CD14-positive monocyte (primary cell): ENCODE measurements at regions not wholly inside any gene's neighbourhood (a gene's known extent, or its start where the extent isn't known, plus 50 kb on each side); places are given as distances from the start of the nearest gene placed in this dataset.

Experiments used
- DNase-seq, 3 donors: peaks; one replicate each; pipeline ENCODE4 v3.0.0-alpha.2; 2011 to 2022
- H2AFZ ChIP-seq: 2 replicates; pipeline ENCODE4 v1.6.0; 2012; ENCODE audit warnings: mild to moderate bottlenecking, low read depth, low read length, inconsistent platforms; ENCODE audit not compliant: insufficient read depth, poor library complexity, severe bottlenecking
- H3K27ac ChIP-seq, 2 donors: 1 replicate in 1 of 2; 2 replicates in 1 of 2; pipeline ENCODE4 v1.5.1; 2012 to 2013; ENCODE audit warnings: low read length in 2 of 2, control low read depth in 1 of 2, inconsistent platforms in 1 of 2, low read depth in 1 of 2, mild to moderate bottlenecking in 1 of 2
- H3K27me3 ChIP-seq, 2 donors: one replicate each; pipeline versions ENCODE4 v1.6.0 to v1.6.1; 2011 to 2013; ENCODE audit warnings: low read length in 2 of 2; ENCODE audit not compliant: control insufficient read depth in 2 of 2, insufficient read depth in 2 of 2
- H3K36me3 ChIP-seq, 2 donors: replicated peaks in 1 of 2; 1 replicate in 1 of 2; 2 replicates in 1 of 2; pipeline versions ENCODE4 v1.5.1 to v1.6.1; 2012 to 2013; ENCODE audit warnings: low read length in 2 of 2, control low read depth in 1 of 2, inconsistent platforms in 1 of 2, mild to moderate bottlenecking in 1 of 2; ENCODE audit not compliant: insufficient read depth in 2 of 2, control insufficient read depth in 1 of 2
- H3K4me1 ChIP-seq, 2 donors: 1 replicate in 1 of 2; 2 replicates in 1 of 2; pipeline versions ENCODE4 v1.5.1 to v1.6.1; 2012 to 2013; ENCODE audit warnings: low read length in 2 of 2, control low read depth in 1 of 2, inconsistent platforms in 1 of 2, mild to moderate bottlenecking in 1 of 2, moderate library complexity in 1 of 2; ENCODE audit not compliant: insufficient read depth in 2 of 2, control insufficient read depth in 1 of 2
- H3K4me2 ChIP-seq: replicated peaks from 2 replicates; pipeline ENCODE3; 2012; ENCODE audit warnings: low read length, moderate library complexity, mild to moderate bottlenecking; ENCODE audit not compliant: poor library complexity, severe bottlenecking; ENCODE audit errors: extremely low read depth
- H3K4me3 ChIP-seq, 3 experiments: fragments of 200-600 bp in 1 of 3; sonication (generic) in 1 of 3; replicated peaks in 1 of 3; 1 replicate in 2 of 3; 2 replicates in 1 of 3; pipeline ENCODE4 v1.5.1; 2011 to 2013; ENCODE audit warnings: low read length in 3 of 3, mild to moderate bottlenecking in 3 of 3, control low read depth in 2 of 3, low read depth in 2 of 3, inconsistent platforms in 1 of 3, moderate library complexity in 1 of 3
- H3K79me2 ChIP-seq: 2 replicates; pipeline ENCODE4 v1.6.0; 2012; ENCODE audit warnings: mild to moderate bottlenecking, control low read depth, inconsistent platforms, low read length, moderate library complexity; ENCODE audit not compliant: insufficient read depth
- H3K9ac ChIP-seq: 2 replicates; pipeline ENCODE4 v1.6.0; 2017; ENCODE audit warnings: low read length, mild to moderate bottlenecking; ENCODE audit not compliant: insufficient read depth, poor library complexity, severe bottlenecking
- H3K9me3 ChIP-seq, 2 donors: replicated peaks in 1 of 2; 1 replicate in 1 of 2; 2 replicates in 1 of 2; pipeline versions ENCODE4 v1.5.1 to v1.6.1; 2012 to 2013; ENCODE audit warnings: low read length in 2 of 2, control low read depth in 1 of 2; ENCODE audit not compliant: control insufficient read depth in 1 of 2, insufficient read depth in 1 of 2
- H4K20me1 ChIP-seq: 2 replicates; pipeline ENCODE4 v1.6.0; 2012; ENCODE audit warnings: mild to moderate bottlenecking, low read length, control low read depth, moderate library complexity; ENCODE audit not compliant: insufficient read depth
- H3K27ac Mint-ChIP-seq, 7 donors: one replicate each; pipeline ENCODE4 v1.8.0; 2020; ENCODE audit warnings: mild to moderate bottlenecking in 7 of 7, mixed read lengths in 7 of 7, moderate library complexity in 6 of 7, inconsistent platforms in 2 of 7
- H3K27me3 Mint-ChIP-seq, 3 donors: one replicate each; pipeline ENCODE4 v1.8.0; 2021 to 2022; ENCODE audit warnings: low read depth in 3 of 3, mild to moderate bottlenecking in 3 of 3, mixed read lengths in 3 of 3, moderate library complexity in 3 of 3, inconsistent platforms in 1 of 3
- H3K36me3 Mint-ChIP-seq, 2 donors: one replicate each; pipeline ENCODE4 v1.8.0; 2020; ENCODE audit warnings: mixed read lengths in 2 of 2, inconsistent platforms in 1 of 2, mild to moderate bottlenecking in 1 of 2
- H3K4me1 Mint-ChIP-seq: one replicate; pipeline ENCODE4 v1.8.0; 2020; ENCODE audit warnings: mild to moderate bottlenecking, mixed read lengths
- H3K4me3 Mint-ChIP-seq, 2 donors: one replicate each; pipeline ENCODE4 v1.8.0; 2020; ENCODE audit warnings: mild to moderate bottlenecking in 2 of 2, mixed read lengths in 2 of 2, moderate library complexity in 1 of 2
- H3K9me3 Mint-ChIP-seq, 7 donors: one replicate each; pipeline ENCODE4 v1.8.0; 2020 to 2022; ENCODE audit warnings: mixed read lengths in 7 of 7, mild to moderate bottlenecking in 6 of 7, moderate library complexity in 6 of 7, inconsistent platforms in 2 of 7
- CTCF ChIP-seq: fragments of 200-600 bp; IDR thresholded peaks from one replicate; pipeline ENCODE4 v1.8.0; 2022; ENCODE audit warnings: antibody characterized with exemption, mild to moderate bottlenecking
- WGBS: methylation state at CpG from one replicate; pipeline ENCODE4 v1.1.5; 2013; ENCODE audit warnings: missing lambda C conversion rate; ENCODE audit not compliant: insufficient coverage; 5-methylcytosine and 5-hydroxymethylcytosine counted together
- intact Hi-C, 2 donors: fragments of 100-400 bp; cut with micrococcal nuclease; formaldehyde crosslinking; loops; one replicate each; pipeline versions ENCODE4 v1.15.0 to v1.15.1; 2023

- intact Hi-C loops: no loop called here
- H3K79me2 ChIP-seq: no peaks in the 10 kb centered on the region
- Mint-ChIP-seq H3K27ac (no peak overlapping the region), H3K4me3 (no peak overlapping the region), H3K27me3 (peaks cover 0 to 1% (median 0%) of the 10 kb centered on the region in 3 donors), H3K4me1 (no peaks in the 10 kb centered on the region), H3K9me3 (peaks cover 0 to 8% (median 5%) of the 10 kb centered on the region in 7 donors), H3K36me3 (no peaks in the 10 kb centered on the region)
- no peak overlapping the region for H3K4me3 ChIP-seq
- WGBS: no CpG with 5 or more reads among the region's 3 CpGs
- DNase-seq: no peak
- H3K9me3 ChIP-seq: peaks cover 5% of the 10 kb centered on the region in 2 donors
- H3K9ac ChIP-seq: no peak overlapping the region
- H3K27ac ChIP-seq: no peak overlapping the region
- H3K4me2 ChIP-seq: no peak overlapping the region
- H3K4me1 ChIP-seq: no peaks in the 10 kb centered on the region
- H2AFZ ChIP-seq: no peak overlapping the region
- H4K20me1 ChIP-seq: no peaks in the 10 kb centered on the region
- no peaks in the 10 kb centered on the region for H3K36me3 ChIP-seq
- TF ChIP-seq CTCF: no peak
- H3K27me3 ChIP-seq: no peaks in the 10 kb centered on the region
Observed at GRCh38 chr9:16181539-16181938, 628.7 kb downstream of the CCDC171 start.

GRCh38 chr9:16182784-16183183 lies 629.9 kb downstream of the CCDC171 start:
- Histone ChIP-seq H3K27ac (no peak overlapping the region), H3K36me3 (no peaks in the 10 kb centered on the region), H4K20me1 (no peaks in the 10 kb centered on the region), H3K9me3 (peaks cover 5 to 8% of the 10 kb centered on the region in 2 donors), H3K27me3 (no peaks in the 10 kb centered on the region), H3K4me1 (no peaks in the 10 kb centered on the region), H3K9ac (no peak overlapping the region), H2AFZ (no peak overlapping the region), H3K4me3 (no peak overlapping the region), H3K79me2 (no peaks in the 10 kb centered on the region), H3K4me2 (no peak overlapping the region)
- 90% methylated on average over 3 of the region's 6 CpGs for WGBS
- no peak for TF ChIP-seq CTCF
- Mint-ChIP-seq H3K36me3 (no peaks in the 10 kb centered on the region), H3K4me1 (no peaks in the 10 kb centered on the region), H3K27ac (no peak overlapping the region), H3K4me3 (no peak overlapping the region), H3K27me3 (peaks cover 0 to 1% (median 0%) of the 10 kb centered on the region in 3 donors), H3K9me3 (peaks cover 0 to 10% (median 5%) of the 10 kb centered on the region in 7 donors)
- intact Hi-C loops: no loop called here
- no peak for DNase-seq
